Breast epithelium (tissue), 3 donors: ENCODE measurements at regions not wholly inside any gene's neighbourhood (a gene's known extent, or its start where the extent isn't known, plus 50 kb on each side); places are given as distances from the start of the nearest gene placed in this dataset.

Source experiments
- POLR2A ChIP-seq: fragments of 450-650 bp; IDR thresholded peaks from one replicate; pipeline ENCODE4 v1.6.1; 2016; ENCODE audit warnings: antibody characterized with exemption, mild to moderate bottlenecking, moderate library complexity
- POLR2AphosphoS5 ChIP-seq, 3 donors: sonication (generic); formaldehyde crosslinking; IDR thresholded peaks; one replicate each; pipeline ENCODE4 v1.6.1; 2017; ENCODE audit warnings: antibody characterized with exemption in 3 of 3
- TF ChIP-seq, protein P1 (sequence below), 3 donors: fragments of 450-650 bp; IDR thresholded peaks; one replicate each; pipeline ENCODE4 v1.5.1; 2016 to 2017; ENCODE audit warnings: antibody characterized with exemption in 3 of 3, mild to moderate bottlenecking in 3 of 3, moderate library complexity in 3 of 3

- TF ChIP-seq POLR2AphosphoS5 (IDR thresholded peaks at IDR 0.05) (no peak), POLR2A (no peak)
- TF ChIP-seq, protein P1, sequence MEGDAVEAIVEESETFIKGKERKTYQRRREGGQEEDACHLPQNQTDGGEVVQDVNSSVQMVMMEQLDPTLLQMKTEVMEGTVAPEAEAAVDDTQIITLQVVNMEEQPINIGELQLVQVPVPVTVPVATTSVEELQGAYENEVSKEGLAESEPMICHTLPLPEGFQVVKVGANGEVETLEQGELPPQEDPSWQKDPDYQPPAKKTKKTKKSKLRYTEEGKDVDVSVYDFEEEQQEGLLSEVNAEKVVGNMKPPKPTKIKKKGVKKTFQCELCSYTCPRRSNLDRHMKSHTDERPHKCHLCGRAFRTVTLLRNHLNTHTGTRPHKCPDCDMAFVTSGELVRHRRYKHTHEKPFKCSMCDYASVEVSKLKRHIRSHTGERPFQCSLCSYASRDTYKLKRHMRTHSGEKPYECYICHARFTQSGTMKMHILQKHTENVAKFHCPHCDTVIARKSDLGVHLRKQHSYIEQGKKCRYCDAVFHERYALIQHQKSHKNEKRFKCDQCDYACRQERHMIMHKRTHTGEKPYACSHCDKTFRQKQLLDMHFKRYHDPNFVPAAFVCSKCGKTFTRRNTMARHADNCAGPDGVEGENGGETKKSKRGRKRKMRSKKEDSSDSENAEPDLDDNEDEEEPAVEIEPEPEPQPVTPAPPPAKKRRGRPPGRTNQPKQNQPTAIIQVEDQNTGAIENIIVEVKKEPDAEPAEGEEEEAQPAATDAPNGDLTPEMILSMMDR (IDR thresholded peaks at IDR 0.05): no peak
These were observed 357.0 kb upstream of the PTBP2 start for GRCh38 chr1:96364576-96364975.
